GM12878 (cell line): ENCODE measurements at regions not wholly inside any gene's neighbourhood (a gene's known extent, or its start where the extent isn't known, plus 50 kb on each side); places are given as distances from the start of the nearest gene placed in this dataset.

ENCODE experiments used
- BACH1 ChIP-seq: fragments of 450-650 bp; IDR thresholded peaks from 2 replicates; pipeline ENCODE4 v1.6.1; 2017; ENCODE audit warnings: mild to moderate bottlenecking, borderline replicate concordance
- IRF3 ChIP-seq: fragments of 450-650 bp; IDR thresholded peaks from 2 replicates; pipeline ENCODE4 v1.6.1; 2014; ENCODE audit warnings: mild to moderate bottlenecking
- LARP7 ChIP-seq: fragments of 450-650 bp; IDR thresholded peaks from 2 replicates; pipeline ENCODE4 v1.6.1; 2017; ENCODE audit warnings: mild to moderate bottlenecking
- MTA2 ChIP-seq: fragments of 450-650 bp; IDR thresholded peaks from 2 replicates; pipeline ENCODE4 v1.6.1; 2016; ENCODE audit warnings: low read depth, mild to moderate bottlenecking, moderate library complexity
- NRF1 ChIP-seq: conservative IDR thresholded peaks from 2 replicates; pipeline ENCODE4 v1.6.1; 2011; ENCODE audit warnings: mild to moderate bottlenecking, low read depth, low read length, improper control_type of control experiment
- POLR2A ChIP-seq: IDR thresholded peaks from 2 replicates; pipeline ENCODE4 v1.6.1; 2011; ENCODE audit warnings: low read depth, mild to moderate bottlenecking, low read length
- RAD21 ChIP-seq: IDR thresholded peaks from 2 replicates; pipeline ENCODE4 v1.6.1; 2011; ENCODE audit warnings: mild to moderate bottlenecking, low read depth, low read length, moderate library complexity; ENCODE audit not compliant: insufficient read depth
- RFX5 ChIP-seq: IDR thresholded peaks from 2 replicates; pipeline ENCODE4 v1.6.1; 2011; ENCODE audit warnings: low read depth, low read length, improper control_type of control experiment
- SIX5 ChIP-seq: IDR thresholded peaks from 2 replicates; pipeline ENCODE4 v1.6.1; 2011; ENCODE audit warnings: mild to moderate bottlenecking, low read depth, low read length, moderate library complexity; ENCODE audit not compliant: severe bottlenecking
- TAF1 ChIP-seq: IDR thresholded peaks from 2 replicates; pipeline ENCODE4 v1.6.1; 2011; ENCODE audit warnings: mild to moderate bottlenecking, low read depth, low read length, borderline replicate concordance
- TF ChIP-seq, protein P1 (sequence below), 3 experiments: IDR thresholded peaks in 2 of 3; conservative IDR thresholded peaks in 1 of 3; 2 replicates each; pipeline ENCODE4 v1.5.1; 2011; ENCODE audit warnings: low read depth in 3 of 3, low read length in 3 of 3, mild to moderate bottlenecking in 3 of 3, control low read depth in 2 of 3, moderate library complexity in 2 of 3, inconsistent platforms in 1 of 3, mixed read lengths in 1 of 3; ENCODE audit not compliant: control insufficient read depth in 2 of 3, insufficient read depth in 1 of 3; ENCODE audit errors: extremely low read depth in 1 of 3
- TF ChIP-seq, protein P2 (sequence below): fragments of 450-650 bp; IDR thresholded peaks from 2 replicates; pipeline ENCODE4 v1.6.1; 2016; ENCODE audit warnings: mild to moderate bottlenecking

DNA sequence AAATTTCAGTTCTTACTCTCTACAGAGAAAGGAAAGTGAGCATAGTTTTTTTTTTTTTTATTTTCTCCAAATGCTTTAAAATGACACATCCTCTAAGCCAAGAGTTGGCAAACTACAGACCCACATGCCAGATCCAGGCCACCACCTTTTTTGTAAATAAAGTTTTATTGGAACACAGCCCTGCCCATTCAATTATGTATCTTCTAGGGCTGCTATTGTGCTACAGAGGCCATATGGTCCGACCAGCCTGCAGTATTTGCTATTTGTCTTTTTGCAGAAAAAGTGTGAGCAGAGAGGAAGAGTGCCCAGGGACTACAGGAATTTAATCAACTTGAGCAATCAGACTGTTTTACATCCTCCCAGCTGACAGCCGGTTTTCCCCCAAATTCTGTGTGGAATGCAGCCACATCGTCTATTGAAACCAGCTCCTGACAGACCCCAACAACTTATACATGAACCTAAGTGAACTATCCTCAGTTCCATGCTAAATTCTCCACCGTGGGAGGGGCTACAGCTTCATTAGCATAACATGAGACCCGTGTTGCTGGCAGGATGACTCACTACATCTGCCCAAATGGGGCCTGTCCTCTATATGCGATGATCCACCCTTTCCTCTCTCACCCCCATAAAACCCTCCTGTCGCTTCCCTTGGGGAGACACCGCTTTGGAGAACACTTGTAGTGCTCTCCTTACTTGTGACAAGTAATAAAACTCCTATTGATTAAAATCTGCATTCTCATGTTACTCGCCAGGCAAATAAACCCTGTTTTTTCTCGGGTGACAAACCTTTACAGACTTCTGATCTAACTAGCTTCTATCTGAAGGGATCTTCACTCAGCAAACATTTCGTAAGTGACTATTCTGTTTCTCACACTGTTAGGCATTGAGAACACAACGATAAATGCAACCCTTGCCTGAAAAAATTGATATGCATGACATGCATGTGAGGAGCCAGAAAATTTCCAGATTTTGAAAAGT is 149.4 kb upstream of the HS3ST3A1 start:
- TF ChIP-seq, protein P1, sequence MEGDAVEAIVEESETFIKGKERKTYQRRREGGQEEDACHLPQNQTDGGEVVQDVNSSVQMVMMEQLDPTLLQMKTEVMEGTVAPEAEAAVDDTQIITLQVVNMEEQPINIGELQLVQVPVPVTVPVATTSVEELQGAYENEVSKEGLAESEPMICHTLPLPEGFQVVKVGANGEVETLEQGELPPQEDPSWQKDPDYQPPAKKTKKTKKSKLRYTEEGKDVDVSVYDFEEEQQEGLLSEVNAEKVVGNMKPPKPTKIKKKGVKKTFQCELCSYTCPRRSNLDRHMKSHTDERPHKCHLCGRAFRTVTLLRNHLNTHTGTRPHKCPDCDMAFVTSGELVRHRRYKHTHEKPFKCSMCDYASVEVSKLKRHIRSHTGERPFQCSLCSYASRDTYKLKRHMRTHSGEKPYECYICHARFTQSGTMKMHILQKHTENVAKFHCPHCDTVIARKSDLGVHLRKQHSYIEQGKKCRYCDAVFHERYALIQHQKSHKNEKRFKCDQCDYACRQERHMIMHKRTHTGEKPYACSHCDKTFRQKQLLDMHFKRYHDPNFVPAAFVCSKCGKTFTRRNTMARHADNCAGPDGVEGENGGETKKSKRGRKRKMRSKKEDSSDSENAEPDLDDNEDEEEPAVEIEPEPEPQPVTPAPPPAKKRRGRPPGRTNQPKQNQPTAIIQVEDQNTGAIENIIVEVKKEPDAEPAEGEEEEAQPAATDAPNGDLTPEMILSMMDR (IDR thresholded peaks at IDR 0.05 in 2 of 3, conservative IDR thresholded peaks at IDR 0.05 in 1 of 3; ENCODE audit: control insufficient read depth in 2 of 3, extremely low read depth in 1 of 3, insufficient read depth in 1 of 3, low read depth in 3 of 3, low read length in 3 of 3): no peak
- TF ChIP-seq MTA2 (no peak), NRF1 (no peak), TAF1 (no peak), IRF3 (no peak), RFX5 (no peak), BACH1 (no peak), POLR2A (no peak), SIX5 (no peak), LARP7 (no peak), RAD21 (no peak)
- TF ChIP-seq, protein P2, sequence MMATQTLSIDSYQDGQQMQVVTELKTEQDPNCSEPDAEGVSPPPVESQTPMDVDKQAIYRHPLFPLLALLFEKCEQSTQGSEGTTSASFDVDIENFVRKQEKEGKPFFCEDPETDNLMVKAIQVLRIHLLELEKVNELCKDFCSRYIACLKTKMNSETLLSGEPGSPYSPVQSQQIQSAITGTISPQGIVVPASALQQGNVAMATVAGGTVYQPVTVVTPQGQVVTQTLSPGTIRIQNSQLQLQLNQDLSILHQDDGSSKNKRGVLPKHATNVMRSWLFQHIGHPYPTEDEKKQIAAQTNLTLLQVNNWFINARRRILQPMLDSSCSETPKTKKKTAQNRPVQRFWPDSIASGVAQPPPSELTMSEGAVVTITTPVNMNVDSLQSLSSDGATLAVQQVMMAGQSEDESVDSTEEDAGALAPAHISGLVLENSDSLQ: no peak
